Psoas muscle (tissue), 7 donors: ENCODE measurements at regions not wholly inside any gene's neighbourhood (a gene's known extent, or its start where the extent isn't known, plus 50 kb on each side); places are given as distances from the start of the nearest gene placed in this dataset.

Experiments used
- ATAC-seq, 4 donors: fragments of 200-7000 bp; cut with Tn5 transposase; one replicate each; pipeline ENCODE4 v1.9.1; 2020; ENCODE audit warnings: moderate library complexity in 3 of 4, mild to moderate bottlenecking in 2 of 4
- DNase-seq, 2 donors: peaks; one replicate each; pipeline ENCODE4 v3.0.0-alpha.2; 2020
- H3K27ac ChIP-seq: fragments of 200-600 bp; one replicate; pipeline ENCODE4 v1.8.0; 2022
- H3K27me3 ChIP-seq, 3 donors: fragments of 200-600 bp in 1 of 3; one replicate each; pipeline versions ENCODE4 v1.6.1 to v1.8.0; 2013 to 2022; ENCODE audit warnings: low read length in 2 of 3, mild to moderate bottlenecking in 2 of 3, moderate library complexity in 1 of 3; ENCODE audit not compliant: insufficient read depth in 3 of 3
- H3K36me3 ChIP-seq, 2 donors: fragments of 200-600 bp in 1 of 2; one replicate each; pipeline versions ENCODE4 v1.6.1 to v1.8.0; 2013 to 2022; ENCODE audit warnings: low read depth in 1 of 2, mild to moderate bottlenecking in 1 of 2, moderate library complexity in 1 of 2; ENCODE audit not compliant: insufficient read depth in 1 of 2
- H3K4me1 ChIP-seq: fragments of 200-600 bp; one replicate; pipeline ENCODE4 v1.8.0; 2022
- H3K4me3 ChIP-seq: fragments of 200-600 bp; one replicate; pipeline ENCODE4 v1.8.0; 2022; ENCODE audit warnings: mild to moderate bottlenecking
- H3K9me3 ChIP-seq: fragments of 200-600 bp; one replicate; pipeline ENCODE4 v1.8.0; 2022
- WGBS, 3 donors: extraction: QIAGEN DNeasy Blood & Tissue Kit; methylation state at CpG; one replicate each; pipeline versions ENCODE4 v1.1.6 to v1.1.7; 2013; 5-methylcytosine and 5-hydroxymethylcytosine counted together
- intact Hi-C, 2 donors: fragments of 100-400 bp; cut with DNase I; formaldehyde crosslinking; loops; one replicate each; pipeline versions ENCODE4 v1.11.0 to v1.14.2; 2022
- TF ChIP-seq, protein P1 (sequence below): fragments of 200-600 bp; IDR thresholded peaks from one replicate; pipeline ENCODE4 v1.8.0; 2022; ENCODE audit warnings: antibody characterized with exemption
- donor health status: healthy with polysubstance abuse.
- donor health status: DM: no; HTN: no; CAD: no; lungs with moderate emphysema.
- donor health status: Bipolar disorder and iron deficiency.
- donor health status: healthy.
- donor health status: DM: yes; HTN: yes; CAD: no.
- donor health status: DM: no; HTN: no; CAD: no.
- donor health status: DM: yes; HTN: yes; CAD: no.

DNA sequence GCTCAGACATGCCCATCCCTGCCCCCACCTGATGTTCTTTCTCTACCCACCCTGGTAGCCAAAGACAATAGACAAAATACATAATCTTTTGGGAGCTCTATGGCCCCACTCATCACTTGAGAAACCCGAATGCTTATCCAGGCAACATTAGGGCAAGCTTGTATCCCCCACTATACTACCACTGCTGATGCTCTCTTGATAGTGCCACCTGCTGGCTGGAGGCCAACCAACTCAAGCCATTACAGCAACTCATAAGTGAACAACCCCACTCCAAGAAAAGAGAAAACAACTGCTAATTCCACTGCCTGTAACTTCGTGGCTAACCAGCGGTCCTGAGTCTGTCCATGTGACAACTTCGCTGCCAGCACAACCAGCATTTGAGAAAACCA, 342.5 kb upstream of the TGFBR2 start:
- intact Hi-C loops, result no loop called here
- no peak for DNase-seq
- no peak for ATAC-seq
- Histone ChIP-seq H3K36me3 (no peaks in the 10 kb centered on the region), H3K27ac (no peak overlapping the region), H3K4me1 (no peaks in the 10 kb centered on the region), H3K9me3 (no peaks in the 10 kb centered on the region), H3K27me3 (no peaks in the 10 kb centered on the region), H3K4me3 (no peak overlapping the region)
- TF ChIP-seq, protein P1, sequence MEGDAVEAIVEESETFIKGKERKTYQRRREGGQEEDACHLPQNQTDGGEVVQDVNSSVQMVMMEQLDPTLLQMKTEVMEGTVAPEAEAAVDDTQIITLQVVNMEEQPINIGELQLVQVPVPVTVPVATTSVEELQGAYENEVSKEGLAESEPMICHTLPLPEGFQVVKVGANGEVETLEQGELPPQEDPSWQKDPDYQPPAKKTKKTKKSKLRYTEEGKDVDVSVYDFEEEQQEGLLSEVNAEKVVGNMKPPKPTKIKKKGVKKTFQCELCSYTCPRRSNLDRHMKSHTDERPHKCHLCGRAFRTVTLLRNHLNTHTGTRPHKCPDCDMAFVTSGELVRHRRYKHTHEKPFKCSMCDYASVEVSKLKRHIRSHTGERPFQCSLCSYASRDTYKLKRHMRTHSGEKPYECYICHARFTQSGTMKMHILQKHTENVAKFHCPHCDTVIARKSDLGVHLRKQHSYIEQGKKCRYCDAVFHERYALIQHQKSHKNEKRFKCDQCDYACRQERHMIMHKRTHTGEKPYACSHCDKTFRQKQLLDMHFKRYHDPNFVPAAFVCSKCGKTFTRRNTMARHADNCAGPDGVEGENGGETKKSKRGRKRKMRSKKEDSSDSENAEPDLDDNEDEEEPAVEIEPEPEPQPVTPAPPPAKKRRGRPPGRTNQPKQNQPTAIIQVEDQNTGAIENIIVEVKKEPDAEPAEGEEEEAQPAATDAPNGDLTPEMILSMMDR, result no peak
- WGBS, 3 donors, result 86 to 96% (median 95%) methylated on average over 4 of the region's 4 CpGs

DNA sequence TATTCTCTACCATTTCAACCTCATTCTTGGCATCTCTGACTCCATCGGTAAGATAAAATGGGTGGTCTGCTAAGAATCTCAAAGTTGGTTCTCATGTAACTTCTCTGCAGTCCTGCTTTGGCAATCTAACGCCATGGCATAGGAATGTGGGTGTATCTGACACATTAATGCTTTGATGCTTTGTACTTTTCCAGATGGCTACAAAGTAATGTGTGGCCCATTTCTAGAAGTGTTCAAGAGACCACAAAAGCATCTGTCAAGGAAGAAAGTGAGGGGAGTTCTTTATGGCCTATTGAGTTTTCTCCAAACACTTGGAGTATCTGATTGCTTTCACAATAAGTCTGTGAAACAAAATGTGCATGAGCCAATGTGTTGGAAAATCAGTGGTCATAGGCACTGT, 339.9 kb upstream of the TGFBR2 start:
- H3K9me3 ChIP-seq, result no peaks in the 10 kb centered on the region
- H3K4me3 ChIP-seq, result no peak overlapping the region
- H3K27ac ChIP-seq, result no peak overlapping the region
- intact Hi-C loops, result no loop called here
- DNase-seq (no peak), ATAC-seq (no peak)
- TF ChIP-seq, protein P1, result no peak
- no peaks in the 10 kb centered on the region for H3K27me3 ChIP-seq
- H3K4me1 ChIP-seq, result no peaks in the 10 kb centered on the region
- WGBS, 3 donors, result 68 to 83% (median 74%) methylated on average over 2 of the region's 2 CpGs
- no peaks in the 10 kb centered on the region for H3K36me3 ChIP-seq

DNA sequence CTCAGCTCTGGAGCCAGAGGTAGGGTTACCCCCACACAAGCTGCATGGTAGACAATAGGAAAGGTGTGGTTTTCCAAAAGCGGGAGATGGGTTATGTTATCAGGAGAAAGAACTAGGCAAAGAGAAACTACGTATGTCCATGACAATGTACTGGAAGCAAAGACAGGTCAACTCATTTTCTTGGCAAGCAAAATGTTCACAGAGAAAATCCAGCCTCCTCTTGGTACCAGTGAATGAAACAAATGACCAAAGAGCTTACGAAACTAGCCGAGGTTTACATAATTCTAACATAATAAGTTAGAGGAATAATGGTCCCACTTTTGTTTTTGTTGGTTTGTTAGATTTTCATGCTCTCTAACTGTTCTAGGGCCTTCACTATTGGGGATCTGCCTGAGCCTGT, 338.1 kb upstream of the TGFBR2 start:
- WGBS, 3 donors, result 62 to 70% (median 67%) methylated on average over 4 of the region's 4 CpGs
- Histone ChIP-seq H3K36me3 (no peaks in the 10 kb centered on the region), H3K9me3 (no peaks in the 10 kb centered on the region), H3K27me3 (no peaks in the 10 kb centered on the region), H3K27ac (no peak overlapping the region), H3K4me1 (no peaks in the 10 kb centered on the region), H3K4me3 (no peak overlapping the region)
- TF ChIP-seq, protein P1, result no peak
- intact Hi-C loops, result no loop called here
- no peak for ATAC-seq
- no peak for DNase-seq

DNA sequence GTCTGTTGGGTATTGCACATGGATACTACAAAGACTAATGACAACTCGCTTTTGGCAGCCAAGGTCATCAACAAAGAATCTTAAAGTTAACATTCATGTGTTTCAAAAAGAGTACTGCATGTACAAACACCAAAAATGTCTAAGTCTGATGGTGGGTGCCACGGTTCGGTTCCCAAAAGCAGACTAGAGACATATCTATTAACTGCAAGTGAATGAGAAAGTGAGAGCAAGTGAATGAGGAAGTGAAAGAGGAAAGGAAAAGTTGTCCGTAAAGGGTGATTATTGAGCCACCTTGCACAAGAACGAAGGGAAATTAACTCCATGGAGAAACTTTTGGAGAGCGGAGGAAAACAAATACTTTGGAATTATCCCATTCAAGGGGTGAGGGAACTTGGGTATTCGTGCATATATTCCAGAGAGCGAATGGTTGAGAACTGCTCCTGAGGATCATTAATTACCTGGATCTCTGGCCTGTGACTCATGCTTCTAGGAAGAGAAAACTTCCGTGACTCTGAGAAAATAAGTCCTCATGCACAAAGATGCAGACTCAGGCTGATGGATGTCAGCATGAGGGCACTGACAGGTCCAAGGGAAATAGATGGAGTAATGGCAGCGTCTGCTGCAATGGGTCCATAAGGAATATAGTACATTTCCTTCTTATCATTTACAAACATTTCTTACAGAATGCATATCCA, 336.5 kb upstream of the TGFBR2 start:
- no peak overlapping the region for H3K27ac ChIP-seq
- intact Hi-C loops, result no loop called here
- DNase-seq (no peak), ATAC-seq (no peak)
- WGBS, 3 donors, result 91 to 92% (median 92%) methylated on average over 10 of the region's 10 CpGs
- H3K4me3 ChIP-seq, result no peak overlapping the region
- H3K4me1 ChIP-seq, result no peaks in the 10 kb centered on the region
- H3K9me3 ChIP-seq, result no peaks in the 10 kb centered on the region
- TF ChIP-seq, protein P1, result no peak
- H3K27me3 ChIP-seq, result no peaks in the 10 kb centered on the region
- H3K36me3 ChIP-seq, result no peaks in the 10 kb centered on the region

DNA sequence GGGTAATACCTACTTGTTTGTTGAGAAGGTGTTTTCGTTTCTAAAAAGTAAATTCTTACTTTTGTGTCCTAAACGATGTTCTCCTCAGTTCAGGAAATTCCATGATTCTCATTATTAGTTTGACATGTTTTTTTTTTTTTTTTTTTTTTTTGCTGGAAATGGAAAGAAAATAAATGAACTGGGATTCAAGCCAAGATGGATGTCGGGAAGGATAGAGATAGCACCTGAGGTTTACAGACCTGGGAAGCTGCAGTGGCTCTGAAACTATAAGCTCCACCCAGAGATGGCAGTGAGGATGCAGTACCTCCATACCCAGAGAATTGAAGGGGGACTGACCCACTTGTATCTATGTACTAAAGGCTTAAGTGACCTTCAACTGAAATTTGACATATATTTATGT, 334.6 kb upstream of the TGFBR2 start:
- Histone ChIP-seq H3K4me1 (no peaks in the 10 kb centered on the region), H3K9me3 (no peaks in the 10 kb centered on the region), H3K27me3 (no peaks in the 10 kb centered on the region), H3K36me3 (no peaks in the 10 kb centered on the region), H3K4me3 (no peak overlapping the region), H3K27ac (no peak overlapping the region)
- ATAC-seq (no peak), DNase-seq (no peak)
- WGBS, 3 donors, result 55 to 68% (median 62%) methylated on average over 3 of the region's 3 CpGs
- intact Hi-C loops, result no loop called here
- TF ChIP-seq, protein P1, result no peak
